ENCODE measurements at regions not wholly inside any gene's neighbourhood (a gene's known extent, or its start where the extent isn't known, plus 50 kb on each side); places are given as distances from the start of the nearest gene placed in this dataset.
"Not testable (repeated sequence)": the region's sequence is repeated elsewhere in the genome, so short reads cannot be mapped to it uniquely, and the experiment has no call there.

DNA sequence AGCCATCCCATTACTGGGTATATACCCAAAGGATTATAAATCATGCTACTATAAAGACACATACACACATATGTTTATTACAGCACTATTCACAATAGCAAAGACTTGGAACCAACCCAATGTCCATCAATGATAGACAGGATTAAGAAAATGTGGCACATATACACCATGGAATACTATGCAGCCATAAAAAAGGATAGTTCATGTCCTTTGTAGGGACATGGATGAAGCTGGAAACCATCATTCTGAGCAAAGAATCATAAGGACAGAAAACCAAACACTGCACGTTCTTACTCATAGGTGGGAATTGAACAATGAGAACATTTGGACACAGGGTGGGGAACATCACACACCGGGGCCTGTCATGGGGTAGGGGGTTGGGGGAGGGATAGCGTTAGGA is 60.3 kb upstream of the NMU start:
- DNase-seq; H3K4me3 Mint-ChIP-seq; H3K36me3 Mint-ChIP-seq (ENCODE audit: low read depth); H3K9me3 ChIP-seq (ENCODE audit: control insufficient read depth, low read length, poor library complexity, severe bottlenecking); H3K4me1 Mint-ChIP-seq; ATAC-seq; H3K27ac Mint-ChIP-seq: not testable (repeated sequence)
- peaks cover 19% of the 10 kb centered on the region for H3K27me3 Mint-ChIP-seq

DNA sequence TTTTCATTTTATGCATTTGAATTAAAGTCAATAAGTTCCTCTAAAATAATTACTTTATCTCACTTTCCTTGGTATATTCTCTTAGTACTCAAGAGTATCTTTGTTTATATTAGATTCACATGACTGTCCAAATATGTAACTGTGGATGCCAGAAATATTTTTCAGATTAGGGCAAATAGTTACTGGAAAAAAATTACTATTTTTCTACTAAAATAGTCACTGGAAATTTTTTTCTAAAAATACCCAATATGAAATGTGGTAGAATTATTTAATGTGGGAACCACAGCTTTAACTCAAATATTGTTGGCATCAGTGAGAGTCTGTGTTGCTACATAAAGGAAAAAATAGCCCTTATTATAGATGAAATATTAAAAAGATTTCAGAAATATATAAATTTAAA is 70.4 kb upstream of the NMU start:
- DNase-seq, result no peak
- Mint-ChIP-seq H3K4me3 (no peak overlapping the region), H3K36me3 (ENCODE audit: low read depth) (peaks cover 2% of the 10 kb centered on the region), H3K4me1 (no peaks in the 10 kb centered on the region), H3K27ac (no peak overlapping the region), H3K27me3 (no peaks in the 10 kb centered on the region)
- H3K9me3 ChIP-seq (ENCODE audit: control insufficient read depth, low read length, poor library complexity, severe bottlenecking), result no peaks in the 10 kb centered on the region
- ATAC-seq, result no peak

DNA sequence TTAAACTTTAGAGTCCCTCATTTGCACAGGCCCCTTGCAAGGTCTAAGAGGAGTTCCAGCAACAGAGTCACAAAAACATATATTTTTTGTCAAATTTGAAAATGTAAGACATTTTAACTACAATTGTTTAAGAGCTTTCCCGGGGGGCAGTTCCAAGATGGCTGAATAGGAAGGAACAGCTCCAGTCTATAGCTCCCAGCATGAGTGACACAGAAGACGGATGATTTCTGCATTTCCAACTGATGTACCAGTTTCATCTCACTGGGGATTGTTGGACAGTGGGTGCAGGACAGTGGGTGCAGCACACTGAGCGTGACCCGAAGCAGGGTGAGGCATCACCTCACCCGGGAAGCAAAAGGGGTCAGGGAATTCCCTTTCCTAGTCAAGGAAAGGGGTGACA is 71.4 kb upstream of the NMU start:
- ATAC-seq (no peak), DNase-seq (no peak)
- no peaks in the 10 kb centered on the region for H3K9me3 ChIP-seq (ENCODE audit: control insufficient read depth, low read length, poor library complexity, severe bottlenecking)
- Mint-ChIP-seq H3K27ac (no peak overlapping the region), H3K4me3 (no peak overlapping the region), H3K4me1 (no peaks in the 10 kb centered on the region), H3K27me3 (no peaks in the 10 kb centered on the region), H3K36me3 (ENCODE audit: low read depth) (peaks cover 2% of the 10 kb centered on the region)

DNA sequence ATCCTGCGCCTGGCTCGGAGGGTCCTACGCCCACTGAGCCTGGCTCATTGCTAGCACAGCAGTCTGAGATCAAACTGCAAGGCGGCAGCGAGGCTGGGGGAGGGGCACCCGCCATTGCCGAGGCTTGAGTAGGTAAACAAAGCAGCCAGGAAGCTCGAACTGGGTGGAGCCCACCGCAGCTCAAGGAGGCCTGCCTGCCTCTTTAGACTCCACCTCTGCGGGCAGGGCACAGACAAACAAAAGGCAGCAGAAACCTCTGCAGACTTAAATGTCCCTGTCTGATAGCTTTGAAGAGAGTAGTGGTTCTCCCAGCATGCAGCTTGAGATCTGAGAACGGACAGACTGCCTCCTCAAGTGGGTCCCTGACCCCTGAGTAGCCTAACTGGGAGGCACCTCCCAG is 71.9 kb upstream of the NMU start:
- not testable (repeated sequence) for ATAC-seq; H3K4me3 Mint-ChIP-seq; H3K27ac Mint-ChIP-seq; DNase-seq; H3K36me3 Mint-ChIP-seq (ENCODE audit: low read depth); H3K9me3 ChIP-seq (ENCODE audit: control insufficient read depth, low read length, poor library complexity, severe bottlenecking); H3K27me3 Mint-ChIP-seq; H3K4me1 Mint-ChIP-seq

DNA sequence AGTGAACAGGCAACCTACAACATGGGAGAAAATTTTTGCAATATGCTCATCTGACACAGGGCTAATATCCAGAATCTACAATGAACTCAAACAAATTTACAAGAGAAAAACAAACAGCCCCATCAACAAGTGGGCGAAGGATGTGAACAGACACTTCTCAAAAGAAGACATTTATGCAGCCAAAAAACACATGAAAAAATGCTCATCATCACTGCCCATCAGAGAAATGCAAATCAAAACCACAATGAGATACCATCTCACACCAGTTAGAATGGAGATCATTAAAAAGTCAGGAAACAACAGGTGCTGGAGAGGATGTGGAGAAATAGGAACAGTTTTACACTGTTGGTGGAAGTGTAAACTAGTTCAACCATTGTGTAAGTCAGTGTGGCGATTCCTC is 76.7 kb upstream of the NMU start:
- H3K27me3 Mint-ChIP-seq; H3K9me3 ChIP-seq (ENCODE audit: control insufficient read depth, low read length, poor library complexity, severe bottlenecking); H3K4me3 Mint-ChIP-seq; DNase-seq; H3K4me1 Mint-ChIP-seq; ATAC-seq; H3K36me3 Mint-ChIP-seq (ENCODE audit: low read depth); H3K27ac Mint-ChIP-seq: not testable (repeated sequence)

DNA sequence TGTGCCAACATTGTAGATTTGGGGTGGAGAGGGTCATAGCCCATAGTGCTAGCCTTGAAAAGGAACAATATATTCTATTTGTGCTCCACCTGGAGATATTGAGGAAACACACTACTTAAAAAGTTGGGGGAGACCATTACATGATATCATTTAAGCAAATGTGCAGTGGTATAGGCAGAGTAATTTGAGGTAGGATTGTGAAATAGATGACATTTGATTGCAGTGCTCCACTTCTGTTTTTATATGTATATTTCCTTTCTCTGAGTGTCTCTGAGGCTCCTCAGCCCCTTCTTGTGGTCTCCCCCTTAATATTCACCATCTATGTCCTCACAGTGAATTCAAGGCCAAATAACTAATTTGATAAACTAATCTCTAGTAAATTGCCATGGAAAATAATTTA is 85.6 kb upstream of the NMU start:
- H3K27me3 Mint-ChIP-seq, result peaks cover 6% of the 10 kb centered on the region
- DNase-seq, result no peak
- no peak overlapping the region for H3K27ac Mint-ChIP-seq
- H3K36me3 Mint-ChIP-seq (ENCODE audit: low read depth), result no peaks in the 10 kb centered on the region
- H3K4me3 Mint-ChIP-seq, result no peak overlapping the region
- H3K9me3 ChIP-seq (ENCODE audit: control insufficient read depth, low read length, poor library complexity, severe bottlenecking), result no peaks in the 10 kb centered on the region
- no peak for ATAC-seq
- no peaks in the 10 kb centered on the region for H3K4me1 Mint-ChIP-seq

GRCh38 chr4:55722132-55722531 is 86.0 kb upstream of the NMU start:
- Mint-ChIP-seq H3K4me1 (no peaks in the 10 kb centered on the region), H3K36me3 (ENCODE audit: low read depth) (no peaks in the 10 kb centered on the region), H3K27ac (no peak overlapping the region), H3K27me3 (peaks cover 6% of the 10 kb centered on the region), H3K4me3 (no peak overlapping the region)
- no peak for ATAC-seq
- no peaks in the 10 kb centered on the region for H3K9me3 ChIP-seq (ENCODE audit: control insufficient read depth, low read length, poor library complexity, severe bottlenecking)
- no peak for DNase-seq

DNA sequence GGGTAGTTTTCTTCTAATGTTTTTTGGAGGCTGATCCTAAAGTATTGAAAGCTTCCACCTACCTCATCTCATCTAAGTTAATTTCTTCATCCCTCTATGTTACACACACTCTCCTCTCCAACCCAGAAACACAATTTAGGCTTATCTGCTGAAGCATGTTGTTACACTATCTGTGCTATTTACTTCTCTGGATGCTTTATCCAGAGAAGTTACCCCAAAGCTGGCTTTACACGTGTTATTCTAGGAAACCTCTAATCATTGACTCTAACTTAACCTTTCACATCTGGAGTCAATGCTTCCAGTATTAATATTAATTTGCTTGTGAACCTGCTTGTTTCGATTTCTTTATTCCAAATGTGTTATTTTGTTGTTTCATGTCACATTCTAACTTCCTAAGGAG is 87.3 kb upstream of the NMU start:
- Mint-ChIP-seq H3K4me3 (no peak overlapping the region), H3K4me1 (no peaks in the 10 kb centered on the region), H3K36me3 (ENCODE audit: low read depth) (no peaks in the 10 kb centered on the region), H3K27ac (no peak overlapping the region), H3K27me3 (peaks cover 6% of the 10 kb centered on the region)
- DNase-seq, result no peak
- H3K9me3 ChIP-seq (ENCODE audit: control insufficient read depth, low read length, poor library complexity, severe bottlenecking), result no peaks in the 10 kb centered on the region
- no peak for ATAC-seq

GRCh38 chr4:55725057-55725456 is 89.0 kb upstream of the NMU start:
- no peaks in the 10 kb centered on the region for H3K4me1 Mint-ChIP-seq
- ATAC-seq (no peak), DNase-seq (no peak)
- no peak overlapping the region for H3K4me3 Mint-ChIP-seq
- H3K36me3 Mint-ChIP-seq (ENCODE audit: low read depth), result peaks cover 2% of the 10 kb centered on the region
- no peak overlapping the region for H3K27ac Mint-ChIP-seq
- no peaks in the 10 kb centered on the region for H3K9me3 ChIP-seq (ENCODE audit: control insufficient read depth, low read length, poor library complexity, severe bottlenecking)
- H3K27me3 Mint-ChIP-seq, result peaks cover 18% of the 10 kb centered on the region

- Mint-ChIP-seq H3K4me3 (no peak overlapping the region), H3K4me1 (no peaks in the 10 kb centered on the region), H3K27me3 (peaks cover 33% of the 10 kb centered on the region), H3K36me3 (ENCODE audit: low read depth) (peaks cover 5% of the 10 kb centered on the region), H3K27ac (no peak overlapping the region)
- no peak for DNase-seq
- H3K9me3 ChIP-seq (ENCODE audit: control insufficient read depth, low read length, poor library complexity, severe bottlenecking), result no peaks in the 10 kb centered on the region
- no peak for ATAC-seq
Measured at GRCh38 chr4:55727746-55728145, 91.6 kb upstream of the NMU start.

GRCh38 chr4:55729351-55730279 is 90.0 kb upstream of the EXOC1L start:
- Mint-ChIP-seq H3K27ac (no peak overlapping the region), H3K36me3 (ENCODE audit: low read depth) (peaks cover 5% of the 10 kb centered on the region), H3K4me1 (no peaks in the 10 kb centered on the region), H3K4me3 (no peak overlapping the region), H3K27me3 (peaks cover 35% of the 10 kb centered on the region)
- DNase-seq (no peak), ATAC-seq (no peak)
- no peaks in the 10 kb centered on the region for H3K9me3 ChIP-seq (ENCODE audit: control insufficient read depth, low read length, poor library complexity, severe bottlenecking)

GRCh38 chr4:55730280-55730931 is 89.2 kb upstream of the EXOC1L start:
- H3K36me3 Mint-ChIP-seq (ENCODE audit: low read depth), result peaks cover 5% of the 10 kb centered on the region
- DNase-seq (no peak), ATAC-seq (no peak)
- peaks cover 43% of the 10 kb centered on the region for H3K27me3 Mint-ChIP-seq
- no peak overlapping the region for H3K4me3 Mint-ChIP-seq
- no peak overlapping the region for H3K27ac Mint-ChIP-seq
- no peaks in the 10 kb centered on the region for H3K4me1 Mint-ChIP-seq
- no peaks in the 10 kb centered on the region for H3K9me3 ChIP-seq (ENCODE audit: control insufficient read depth, low read length, poor library complexity, severe bottlenecking)

DNA sequence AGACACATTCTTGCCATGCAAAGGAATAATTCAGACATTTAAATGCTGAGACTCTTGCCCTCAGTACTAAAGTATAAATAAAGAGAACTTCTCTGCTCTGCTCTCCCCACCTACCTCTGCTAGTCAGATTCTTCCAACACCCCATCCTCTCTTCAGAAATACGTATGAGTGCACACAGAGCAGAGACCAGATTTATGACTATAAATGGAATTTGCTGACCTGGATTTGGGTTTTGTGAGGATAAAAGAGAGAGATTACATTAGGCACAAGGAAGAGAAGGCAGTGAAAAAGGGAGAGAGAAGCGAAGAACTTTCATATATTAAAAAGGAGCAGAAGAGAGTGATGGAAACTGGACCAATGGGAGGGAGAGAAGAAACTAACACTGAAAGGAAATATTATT is 87.6 kb upstream of the EXOC1L start:
- Mint-ChIP-seq H3K36me3 (ENCODE audit: low read depth) (peaks cover 5% of the 10 kb centered on the region), H3K4me3 (no peak overlapping the region), H3K27me3 (peaks cover 53% of the 10 kb centered on the region), H3K4me1 (peaks cover 2% of the 10 kb centered on the region), H3K27ac (no peak overlapping the region)
- ATAC-seq (no peak), DNase-seq (no peak)
- no peaks in the 10 kb centered on the region for H3K9me3 ChIP-seq (ENCODE audit: control insufficient read depth, low read length, poor library complexity, severe bottlenecking)

DNA sequence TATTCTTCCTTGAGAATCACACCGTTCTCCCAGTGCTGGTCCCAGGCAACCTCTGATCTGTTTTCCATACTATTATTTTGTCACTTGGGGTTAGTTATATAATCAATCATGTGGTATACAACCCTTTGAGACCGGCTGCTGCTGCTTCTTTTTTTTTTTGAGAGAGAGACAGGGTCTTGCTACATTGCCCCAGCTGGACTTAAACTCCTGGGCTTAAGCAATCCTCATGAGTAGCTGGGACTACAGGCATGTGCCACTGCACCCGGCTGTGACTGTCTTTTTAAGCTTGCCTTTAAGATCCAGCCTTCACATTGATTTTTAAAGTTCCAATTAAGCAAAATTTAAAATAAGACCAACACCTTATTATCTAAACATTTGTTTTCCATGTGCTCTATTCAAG is 86.7 kb upstream of the EXOC1L start:
- Mint-ChIP-seq H3K36me3 (ENCODE audit: low read depth) (peaks cover 5% of the 10 kb centered on the region), H3K27me3 (peaks cover 62% of the 10 kb centered on the region), H3K4me1 (peaks cover 2% of the 10 kb centered on the region), H3K27ac (no peak overlapping the region), H3K4me3 (no peak overlapping the region)
- DNase-seq (no peak), ATAC-seq (no peak)
- no peaks in the 10 kb centered on the region for H3K9me3 ChIP-seq (ENCODE audit: control insufficient read depth, low read length, poor library complexity, severe bottlenecking)

Measured in T-helper 17 cell (primary cell).